ENCODE measurements at regions not wholly inside any gene's neighbourhood (a gene's known extent, or its start where the extent isn't known, plus 50 kb on each side); places are given as distances from the start of the nearest gene placed in this dataset.

DNA sequence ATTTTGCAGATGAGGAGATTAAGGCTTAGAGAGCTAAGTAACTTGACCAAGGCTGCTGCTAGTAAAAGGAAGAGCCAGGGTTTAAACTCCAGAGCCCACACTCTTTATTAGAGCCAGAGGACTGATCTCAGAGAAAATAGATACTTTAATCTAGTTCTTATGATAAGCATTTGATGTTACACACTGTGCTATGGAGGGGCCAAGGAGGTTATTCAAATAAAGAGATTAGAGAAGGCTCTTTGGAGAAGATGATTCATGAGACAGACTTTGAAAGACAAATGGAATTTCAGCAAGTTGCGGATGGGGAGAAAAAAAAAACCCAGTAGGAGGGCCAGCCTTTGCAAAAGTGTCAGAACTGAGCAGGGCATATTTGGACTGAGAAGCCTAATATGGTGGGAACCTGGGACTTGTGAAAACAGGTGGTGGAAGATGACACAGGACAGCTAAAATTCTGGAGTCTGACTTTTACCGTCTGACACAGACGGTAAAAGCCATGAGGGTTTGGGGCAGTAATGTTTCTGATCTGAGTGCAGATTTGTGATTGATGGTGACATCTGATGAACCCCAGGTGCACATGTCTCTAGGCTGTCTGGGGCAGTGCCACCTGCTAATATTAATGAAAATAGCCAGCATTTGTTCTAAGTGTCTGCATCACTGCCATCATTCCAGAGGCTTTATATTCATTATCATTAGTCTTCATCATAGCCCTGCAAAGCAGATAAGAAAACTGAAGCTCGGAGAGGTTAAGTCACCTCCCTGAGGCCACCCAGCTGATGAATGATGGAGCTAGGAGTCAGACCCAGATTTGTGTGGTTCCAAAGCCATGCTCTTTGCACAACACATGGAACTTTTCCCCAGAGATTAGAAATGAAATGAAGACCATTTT is 65.3 kb upstream of the CXCL14 start:
- CTCF ChIA-PET: interaction anchor here (2.5 kb wide), 1 partner anchor 9 kb away, joined by 7 read pairs; no protein-coding TSS in a partner anchor
- DNase-seq (ENCODE audit: extremely low spot score): no peak
- no peak for TF ChIP-seq CTCF (IDR thresholded peaks at IDR 0.05; ENCODE audit: control extremely low read depth, extremely low read depth, low read depth, missing control alignments)
- POLR2A ChIA-PET: no interaction called here

DNA sequence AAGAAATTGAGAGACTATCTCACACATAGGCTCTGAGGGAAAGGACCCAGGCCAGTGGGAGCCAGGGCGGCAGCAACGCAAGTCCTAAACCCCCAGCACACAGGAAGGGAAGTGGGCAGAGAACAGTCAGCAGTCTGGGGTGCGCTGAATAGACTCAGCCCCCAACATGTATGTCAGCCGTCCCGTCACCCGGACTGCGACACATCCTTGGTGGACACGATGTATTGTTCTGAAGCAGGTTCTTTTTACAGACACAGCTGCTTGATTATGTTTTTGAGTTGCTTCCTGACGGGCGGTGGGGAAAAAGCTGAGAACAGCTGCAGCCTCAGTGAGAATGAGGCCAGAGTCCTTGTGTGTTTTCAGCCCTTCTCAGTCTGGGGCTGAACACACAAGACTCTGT is 64.1 kb upstream of the CXCL14 start:
- CTCF ChIA-PET: interaction anchor here (1.6 to 2.5 kb wide), 2 partner anchors 10 to 187 kb away, joined by 3 to 7 read pairs; no protein-coding TSS in a partner anchor
- POLR2A ChIA-PET: no interaction called here
- no peak for TF ChIP-seq CTCF (IDR thresholded peaks at IDR 0.05; ENCODE audit: control extremely low read depth, extremely low read depth, low read depth, missing control alignments)
- no peak for DNase-seq (ENCODE audit: extremely low spot score)

- ChIA-PET CTCF (interaction anchor here (0.8 to 2.5 kb wide), 3 partner anchors 11 to 188 kb away, joined by 3 to 7 read pairs (median 3); no protein-coding TSS in a partner anchor), POLR2A (no interaction called here)
- DNase-seq (ENCODE audit: extremely low spot score): no peak
- no peak for TF ChIP-seq CTCF (IDR thresholded peaks at IDR 0.05; ENCODE audit: control extremely low read depth, extremely low read depth, low read depth, missing control alignments)
These were observed 63.7 kb upstream of the CXCL14 start for GRCh38 chr5:135642488-135642870.

DNA sequence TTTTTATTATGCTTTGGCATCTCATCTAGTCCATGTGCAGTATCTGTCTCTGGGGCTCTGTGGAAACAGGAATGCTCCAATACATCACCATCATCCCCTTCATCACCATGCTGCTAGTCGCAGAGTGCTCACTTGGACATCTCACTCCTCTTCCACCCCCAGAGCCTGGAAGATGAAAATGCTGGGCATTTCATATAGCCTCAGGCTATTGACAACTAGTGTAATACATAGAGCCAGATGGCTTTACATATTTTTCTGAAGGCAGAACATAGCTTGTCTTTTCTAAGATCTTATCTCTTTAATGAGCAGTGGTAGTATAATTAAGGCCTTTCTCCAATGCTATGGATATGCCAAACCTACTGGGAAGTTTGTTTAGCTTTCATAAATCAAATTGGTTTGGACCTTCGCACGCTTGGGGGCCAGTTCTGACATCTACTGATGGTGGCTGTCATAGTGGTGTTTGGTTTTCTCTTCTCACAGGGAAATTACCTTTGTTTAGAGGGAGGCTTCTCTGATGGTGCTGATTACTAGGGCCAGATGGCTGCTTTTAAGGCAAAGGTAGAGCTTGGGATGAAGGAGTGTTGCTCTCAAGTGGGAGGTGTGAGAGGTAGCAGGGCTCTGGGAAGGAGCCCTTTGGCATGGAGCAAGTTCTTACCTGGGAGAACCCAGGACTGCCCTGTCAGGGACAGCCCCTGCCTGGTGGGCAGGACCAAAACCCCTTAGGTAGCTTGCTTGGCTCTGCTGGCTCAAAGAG is 63.1 kb upstream of the CXCL14 start:
- DNase-seq (ENCODE audit: extremely low spot score): no peak
- TF ChIP-seq CTCF (IDR thresholded peaks at IDR 0.05; ENCODE audit: control extremely low read depth, extremely low read depth, low read depth, missing control alignments): no peak
- ChIA-PET POLR2A (no interaction called here), CTCF (interaction anchor here (0.8 to 1.6 kb wide), 2 partner anchors 76 to 188 kb away, joined by 3 read pairs; no protein-coding TSS in a partner anchor)

- no peak for DNase-seq (ENCODE audit: extremely low spot score)
- CTCF ChIA-PET: interaction anchor here (1.6 kb wide), 1 partner anchor 189 kb away, joined by 3 read pairs; no protein-coding TSS in a partner anchor
- TF ChIP-seq CTCF (IDR thresholded peaks at IDR 0.05; ENCODE audit: control extremely low read depth, extremely low read depth, low read depth, missing control alignments): no peak
- POLR2A ChIA-PET: no interaction called here
These were observed 62.5 kb upstream of the CXCL14 start for GRCh38 chr5:135641319-135641718.

DNA sequence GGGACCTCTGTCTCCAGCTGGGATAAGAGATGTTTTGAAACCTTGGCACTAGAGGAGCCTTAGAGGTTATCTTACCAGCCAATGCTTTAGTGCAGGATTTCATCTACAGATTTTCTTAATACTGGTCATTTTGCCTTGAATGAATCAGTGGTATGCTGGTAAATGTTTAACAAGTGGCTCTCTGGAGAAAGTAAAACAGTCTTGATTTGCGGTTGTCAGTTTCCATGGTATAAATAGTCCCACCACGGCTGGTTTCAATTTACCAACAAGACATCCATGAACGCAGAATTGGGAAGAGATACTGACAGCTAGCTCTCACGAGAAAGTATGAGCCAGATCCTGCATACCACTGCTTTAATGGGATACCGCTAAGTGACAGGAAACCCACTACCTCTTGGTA is 56.7 kb upstream of the CXCL14 start:
- POLR2A ChIA-PET: no interaction called here
- no peak for TF ChIP-seq CTCF (IDR thresholded peaks at IDR 0.05; ENCODE audit: control extremely low read depth, extremely low read depth, low read depth, missing control alignments)
- CTCF ChIA-PET: interaction anchor here (1.5 kb wide), 1 partner anchor 12 kb away, joined by 4 read pairs; no protein-coding TSS in a partner anchor
- no peak for DNase-seq (ENCODE audit: extremely low spot score)
